HCT116 (cell line): ENCODE measurements at regions not wholly inside any gene's neighbourhood (a gene's known extent, or its start where the extent isn't known, plus 50 kb on each side); places are given as distances from the start of the nearest gene placed in this dataset.

Experiments used
- ATAC-seq: fragments of 200-7000 bp; cut with Tn5 transposase; 2 replicates; pipeline ENCODE4 v1.9.1; 2020; ENCODE audit warnings: mild to moderate bottlenecking, moderate library complexity
- BruUV-seq: library from RNA; stranded (reverse); fragments of 400-500 nt; replicated peaks from 2 replicates; lab custom pipeline; 2021; lab: Mats Ljungman, UMichigan
- CTCF ChIA-PET: fragments of 300-600 bp; sonication (Branson Sonifier 250); formaldehyde crosslinking; loops from one replicate; lab custom pipeline; 2021; ENCODE audit warnings: antibody characterized with exemption; lab: Charles Lee
- POLR2A ChIA-PET: fragments of 300-600, 350-600 bp; sonication (Branson Sonifier 250); formaldehyde crosslinking; loops from one replicate; lab custom pipeline; 2021; ENCODE audit warnings: antibody characterized with exemption; lab: Charles Lee
- RAD21 ChIA-PET, 2 experiments: fragments of 300-600 bp; sonication (Branson Sonifier 250); formaldehyde crosslinking; loops; one replicate each; lab custom pipeline; 2023; ENCODE audit warnings: low total read pairs in 2 of 2; ENCODE audit not compliant: uncharacterized antibody in 2 of 2, unreplicated experiment in 2 of 2, low non-redundant PET in 1 of 2; lab: Charles Lee
- DNase-seq: peaks from one replicate; pipeline ENCODE4 v3.0.0-alpha.2; 2010; ENCODE audit warnings: low read depth, low spot score
- H2AFZ ChIP-seq: fragments of 200-600 bp; shearing (Covaris generic), sonication (generic); 2 replicates; pipeline ENCODE4 v1.6.1; 2017; ENCODE audit warnings: low read depth, mixed run types, mixed read lengths, antibody characterized with exemption, low read length; ENCODE audit not compliant: poor library complexity, severe bottlenecking
- H3K27ac ChIP-seq: 2 replicates; pipeline ENCODE4 v1.5.1; 2012; ENCODE audit warnings: low read depth, low read length
- H3K27me3 ChIP-seq: fragments of 200-600 bp; sonication (generic); 2 replicates; pipeline ENCODE4 v1.6.1; 2016; ENCODE audit warnings: mixed run types, low read length, mixed read lengths; ENCODE audit not compliant: insufficient read depth
- H3K36me3 ChIP-seq, 2 experiments: fragments of 200-500 bp in 1 of 2; fragments of 200-600 bp in 1 of 2; sonication (Bioruptor generic) in 1 of 2; sonication (generic) in 1 of 2; 2 replicates each; pipeline versions ENCODE4 v1.5.1 to v1.6.1; 2014 to 2016; ENCODE audit warnings: low read length in 2 of 2, inconsistent platforms in 1 of 2, mixed read lengths in 1 of 2, mixed run types in 1 of 2; ENCODE audit not compliant: insufficient read depth in 2 of 2, control insufficient read depth in 1 of 2
- H3K4me1 ChIP-seq, 2 experiments: fragments of 200-600 bp in 1 of 2; sonication (generic) in 1 of 2; 2 replicates each; pipeline versions ENCODE4 v1.5.1 to v1.6.1; 2012 to 2017; ENCODE audit warnings: low read length in 2 of 2, inconsistent platforms in 1 of 2, mild to moderate bottlenecking in 1 of 2, mixed read lengths in 1 of 2, mixed run types in 1 of 2, moderate library complexity in 1 of 2; ENCODE audit not compliant: insufficient read depth in 2 of 2, control insufficient read depth in 1 of 2
- H3K4me2 ChIP-seq: fragments of 200-600 bp; sonication (generic); 2 replicates; pipeline ENCODE4 v1.6.1; 2017; ENCODE audit warnings: mixed run types, low read length, mixed read lengths
- H3K4me3 ChIP-seq, 2 experiments: fragments of 200-600 bp in 1 of 2; sonication (generic) in 1 of 2; replicated peaks in 1 of 2; 2 replicates each; pipeline ENCODE4 v1.5.1; 2011 to 2016; ENCODE audit warnings: low read length in 2 of 2, control low read depth in 1 of 2, low read depth in 1 of 2, mild to moderate bottlenecking in 1 of 2, mixed read lengths in 1 of 2, mixed run types in 1 of 2
- H3K79me2 ChIP-seq: fragments of 200-600 bp; sonication (generic); 2 replicates; pipeline ENCODE4 v1.6.1; 2017; ENCODE audit warnings: mild to moderate bottlenecking, mixed run types, low read length, moderate library complexity, mixed read lengths; ENCODE audit not compliant: insufficient read depth
- H3K9ac ChIP-seq: fragments of 200-600 bp; sonication (generic); 2 replicates; pipeline ENCODE4 v1.6.1; 2016; ENCODE audit warnings: low read length, mixed read lengths
- H3K9me2 ChIP-seq: fragments of 200-600 bp; sonication (generic), shearing (Covaris generic); 2 replicates; pipeline ENCODE4 v1.6.1; 2017; ENCODE audit warnings: mixed run types, mild to moderate bottlenecking, moderate library complexity; ENCODE audit not compliant: insufficient read depth
- H3K9me3 ChIP-seq, 2 experiments: fragments of 200-500 bp in 1 of 2; fragments of 200-600 bp in 1 of 2; sonication (Bioruptor generic) in 1 of 2; sonication (generic) in 1 of 2; 2 replicates each; pipeline ENCODE4 v1.6.1; 2014 to 2017; ENCODE audit warnings: low read length in 2 of 2, mixed read lengths in 2 of 2, inconsistent platforms in 1 of 2, low read depth in 1 of 2, mild to moderate bottlenecking in 1 of 2, mixed run types in 1 of 2, moderate library complexity in 1 of 2; ENCODE audit not compliant: control insufficient read depth in 1 of 2, insufficient read depth in 1 of 2
- H4K20me1 ChIP-seq: fragments of 200-600 bp; sonication (generic), shearing (Covaris generic); 2 replicates; pipeline ENCODE4 v1.6.1; 2017; ENCODE audit warnings: mixed run types, mild to moderate bottlenecking, moderate library complexity; ENCODE audit not compliant: insufficient read depth
- FOSL1 ChIP-seq: IDR thresholded peaks from 2 replicates; pipeline ENCODE4 v1.6.1; 2012; ENCODE audit warnings: low read depth
- MAX ChIP-seq: IDR thresholded peaks from 2 replicates; pipeline ENCODE4 v1.6.1; 2012
- SP1 ChIP-seq: IDR thresholded peaks from 2 replicates; pipeline ENCODE4 v1.6.1; 2012; ENCODE audit warnings: low read depth
- intact Hi-C: fragments of 100-400 bp; cut with micrococcal nuclease; formaldehyde crosslinking; loops from 2 replicates; pipeline ENCODE4 v1.10.0; 2022

GRCh38 chr2:224220586-224221255, 181.2 kb downstream of the FAM124B start:
- H3K9me3 ChIP-seq: no peaks in the 10 kb centered on the region
- intact Hi-C loops: no loop called here
- ChIA-PET CTCF (no interaction called here), RAD21 (no interaction called here), POLR2A (no interaction called here)
- no peaks in the 10 kb centered on the region for H3K79me2 ChIP-seq
- H3K9ac ChIP-seq: no peak overlapping the region
- H3K4me2 ChIP-seq: no peak overlapping the region
- no peaks in the 10 kb centered on the region for H3K36me3 ChIP-seq
- TF ChIP-seq FOSL1: peak; percentile 8; the same call in 1 of the 2 replicates
- TF ChIP-seq SP1: no peak
- no peaks in the 10 kb centered on the region for H3K9me2 ChIP-seq
- peaks cover 0 to 23% of the 10 kb centered on the region in 2 experiments; a peak in 2 of 4 replicates for H3K4me1 ChIP-seq
- H3K4me3 ChIP-seq: no peak overlapping the region
- DNase-seq (no peak), ATAC-seq (no peak)
- no peak overlapping the region for H3K27ac ChIP-seq
- no peaks in the 10 kb centered on the region for H4K20me1 ChIP-seq
- H2AFZ ChIP-seq: peak overlapping the region; percentile 45
- H3K27me3 ChIP-seq: no peaks in the 10 kb centered on the region
- no TSS peak for BruUV-seq

DNA sequence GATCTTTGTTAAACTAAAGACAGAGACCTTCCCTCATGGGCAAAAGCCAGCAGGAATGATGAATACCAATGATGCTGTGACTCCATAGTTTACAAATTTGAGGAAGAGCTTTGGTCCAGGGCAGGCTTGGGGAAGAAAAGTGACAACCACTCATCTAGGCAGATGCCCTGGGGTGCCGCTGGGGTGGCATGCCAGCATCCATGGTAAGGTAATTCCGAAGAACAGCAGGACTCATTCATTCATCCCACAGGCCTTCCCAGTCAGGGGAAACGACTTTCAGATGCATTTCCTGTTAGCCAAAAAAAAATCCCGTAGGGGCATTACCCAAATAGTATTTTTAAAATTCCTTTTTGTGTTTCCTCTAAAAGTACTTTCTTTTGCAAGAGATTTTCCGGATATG, 180.7 kb upstream of the SERPINE2 start:
- intact Hi-C loops: no loop called here
- no peak overlapping the region for H3K27ac ChIP-seq
- RAD21 ChIA-PET: no interaction called here

More for the DNA sequence above, 180.7 kb upstream of the SERPINE2 start:
- Histone ChIP-seq H3K9me3 (no peaks in the 10 kb centered on the region), H4K20me1 (no peaks in the 10 kb centered on the region), H2AFZ (no peak overlapping the region), H3K4me1 (peaks cover 0 to 23% of the 10 kb centered on the region in 2 experiments; a peak in 2 of 4 replicates), H3K4me3 (no peak overlapping the region), H3K9ac (no peak overlapping the region), H3K27me3 (no peaks in the 10 kb centered on the region), H3K79me2 (no peaks in the 10 kb centered on the region), H3K4me2 (no peak overlapping the region), H3K36me3 (no peaks in the 10 kb centered on the region), H3K9me2 (no peaks in the 10 kb centered on the region)
- ChIA-PET POLR2A (no interaction called here), CTCF (no interaction called here)
- BruUV-seq: no TSS peak
- ATAC-seq (no peak), DNase-seq (no peak)
- TF ChIP-seq MAX: no peak
